ENCODE measurements at regions not wholly inside any gene's neighbourhood (a gene's known extent, or its start where the extent isn't known, plus 50 kb on each side); places are given as distances from the start of the nearest gene placed in this dataset.

DNA sequence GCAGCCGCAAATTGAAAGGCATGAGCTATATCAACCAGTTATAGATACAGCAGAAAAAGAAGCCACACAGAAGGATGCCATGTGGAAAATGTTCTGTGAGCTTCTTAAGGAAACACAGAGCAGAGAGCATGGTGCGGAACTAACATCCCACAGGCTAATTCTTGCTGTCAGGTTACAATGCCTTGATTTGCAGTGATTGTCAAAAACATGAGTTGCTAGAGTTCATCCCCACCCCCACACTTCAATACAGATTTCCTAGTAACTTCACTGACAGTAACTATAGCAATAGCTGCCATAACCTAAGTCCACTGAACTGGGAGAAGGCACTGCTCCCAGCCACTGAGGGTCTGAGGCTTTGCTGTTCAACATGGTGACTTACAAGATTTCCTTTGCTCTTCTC is 821.6 kb downstream of the SQOR start:
- Histone ChIP-seq H3K9ac (ENCODE audit: low read length) (no peak overlapping the region), H3K27me3 (ENCODE audit: low read length) (no peaks in the 10 kb centered on the region), H3K4me3 (ENCODE audit: insufficient read depth, low read length, poor library complexity, severe bottlenecking) (no peak overlapping the region), H3K79me2 (ENCODE audit: insufficient read depth, low read length) (no peaks in the 10 kb centered on the region), H3K9me2 (replicated peaks; ENCODE audit: insufficient read depth, low read length) (no peaks in the 10 kb centered on the region; the same call in 1 of the 2 replicates), H3K36me3 (ENCODE audit: low read length) (no peaks in the 10 kb centered on the region), H3K9me3 (ENCODE audit: insufficient read depth, low read length) (no peaks in the 10 kb centered on the region), H2AFZ (ENCODE audit: low read depth, low read length, severe bottlenecking) (no peak overlapping the region), H3K27ac (ENCODE audit: low read depth, low read length) (no peak overlapping the region), H4K20me1 (ENCODE audit: low read depth, low read length) (no peaks in the 10 kb centered on the region), H3F3A (ENCODE audit: insufficient read depth) (no peaks in the 10 kb centered on the region), H3K4me2 (ENCODE audit: low read depth, low read length, poor library complexity, severe bottlenecking) (no peak overlapping the region)
- TF ChIP-seq, protein P1, sequence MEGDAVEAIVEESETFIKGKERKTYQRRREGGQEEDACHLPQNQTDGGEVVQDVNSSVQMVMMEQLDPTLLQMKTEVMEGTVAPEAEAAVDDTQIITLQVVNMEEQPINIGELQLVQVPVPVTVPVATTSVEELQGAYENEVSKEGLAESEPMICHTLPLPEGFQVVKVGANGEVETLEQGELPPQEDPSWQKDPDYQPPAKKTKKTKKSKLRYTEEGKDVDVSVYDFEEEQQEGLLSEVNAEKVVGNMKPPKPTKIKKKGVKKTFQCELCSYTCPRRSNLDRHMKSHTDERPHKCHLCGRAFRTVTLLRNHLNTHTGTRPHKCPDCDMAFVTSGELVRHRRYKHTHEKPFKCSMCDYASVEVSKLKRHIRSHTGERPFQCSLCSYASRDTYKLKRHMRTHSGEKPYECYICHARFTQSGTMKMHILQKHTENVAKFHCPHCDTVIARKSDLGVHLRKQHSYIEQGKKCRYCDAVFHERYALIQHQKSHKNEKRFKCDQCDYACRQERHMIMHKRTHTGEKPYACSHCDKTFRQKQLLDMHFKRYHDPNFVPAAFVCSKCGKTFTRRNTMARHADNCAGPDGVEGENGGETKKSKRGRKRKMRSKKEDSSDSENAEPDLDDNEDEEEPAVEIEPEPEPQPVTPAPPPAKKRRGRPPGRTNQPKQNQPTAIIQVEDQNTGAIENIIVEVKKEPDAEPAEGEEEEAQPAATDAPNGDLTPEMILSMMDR (IDR thresholded peaks at IDR 0.05; ENCODE audit: insufficient read depth, low read length, poor library complexity, severe bottlenecking): no peak
- TF ChIP-seq EZH2phosphoT487 (conservative IDR thresholded peaks at IDR 0.05; ENCODE audit: low read length): no peak

GRCh38 chr15:46460431-46461094 is 825.7 kb downstream of the SQOR start:
- no peak overlapping the region for H3K4me2 ChIP-seq (ENCODE audit: low read depth, low read length, poor library complexity, severe bottlenecking)
- H3K79me2 ChIP-seq (ENCODE audit: insufficient read depth, low read length): no peaks in the 10 kb centered on the region
- no peak overlapping the region for H3K9ac ChIP-seq (ENCODE audit: low read length)
- H4K20me1 ChIP-seq (ENCODE audit: low read depth, low read length): no peaks in the 10 kb centered on the region
- H3K9me3 ChIP-seq (ENCODE audit: insufficient read depth, low read length): no peaks in the 10 kb centered on the region
- H3K27ac ChIP-seq (ENCODE audit: low read depth, low read length): no peak overlapping the region
- H3K27me3 ChIP-seq (ENCODE audit: low read length): no peaks in the 10 kb centered on the region
- no peaks in the 10 kb centered on the region; the same call in 1 of the 2 replicates for H3K9me2 ChIP-seq (replicated peaks; ENCODE audit: insufficient read depth, low read length)
- no peak for TF ChIP-seq EZH2phosphoT487 (conservative IDR thresholded peaks at IDR 0.05; ENCODE audit: low read length)
- TF ChIP-seq, protein P1 (IDR thresholded peaks at IDR 0.05; ENCODE audit: insufficient read depth, low read length, poor library complexity, severe bottlenecking): no peak
- H3K36me3 ChIP-seq (ENCODE audit: low read length): no peaks in the 10 kb centered on the region
- H3F3A ChIP-seq (ENCODE audit: insufficient read depth): no peaks in the 10 kb centered on the region
- H3K4me3 ChIP-seq (ENCODE audit: insufficient read depth, low read length, poor library complexity, severe bottlenecking): no peak overlapping the region
- H2AFZ ChIP-seq (ENCODE audit: low read depth, low read length, severe bottlenecking): no peak overlapping the region

DNA sequence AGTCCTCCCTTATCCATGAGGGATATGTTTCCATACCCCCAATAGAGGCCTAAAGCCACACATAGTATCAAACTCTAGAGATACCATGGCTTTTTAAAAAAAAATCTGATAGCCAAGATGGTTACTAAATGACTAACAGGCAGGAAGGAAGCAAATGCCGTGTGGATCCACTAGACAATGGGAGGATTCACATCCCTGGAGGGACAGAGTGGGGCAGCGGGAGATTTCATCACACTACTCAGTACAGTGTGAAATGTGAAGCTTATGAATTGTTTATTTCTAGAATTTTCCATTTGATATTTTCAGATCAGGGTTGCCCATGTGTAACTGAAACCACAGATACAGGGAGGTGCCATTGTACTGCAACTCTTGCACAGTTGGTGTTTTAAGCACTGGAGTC is 826.6 kb downstream of the SQOR start:
- Histone ChIP-seq H3K4me3 (ENCODE audit: insufficient read depth, low read length, poor library complexity, severe bottlenecking) (no peak overlapping the region), H2AFZ (ENCODE audit: low read depth, low read length, severe bottlenecking) (no peak overlapping the region), H3K27me3 (ENCODE audit: low read length) (no peaks in the 10 kb centered on the region), H3K9me3 (ENCODE audit: insufficient read depth, low read length) (no peaks in the 10 kb centered on the region), H3K9ac (ENCODE audit: low read length) (no peak overlapping the region), H3K27ac (ENCODE audit: low read depth, low read length) (no peak overlapping the region), H3F3A (ENCODE audit: insufficient read depth) (no peaks in the 10 kb centered on the region), H3K4me2 (ENCODE audit: low read depth, low read length, poor library complexity, severe bottlenecking) (no peak overlapping the region), H3K36me3 (ENCODE audit: low read length) (no peaks in the 10 kb centered on the region), H3K79me2 (ENCODE audit: insufficient read depth, low read length) (no peaks in the 10 kb centered on the region), H3K9me2 (replicated peaks; ENCODE audit: insufficient read depth, low read length) (no peaks in the 10 kb centered on the region), H4K20me1 (ENCODE audit: low read depth, low read length) (no peaks in the 10 kb centered on the region)
- TF ChIP-seq, protein P1 (IDR thresholded peaks at IDR 0.05; ENCODE audit: insufficient read depth, low read length, poor library complexity, severe bottlenecking): no peak
- no peak for TF ChIP-seq EZH2phosphoT487 (conservative IDR thresholded peaks at IDR 0.05; ENCODE audit: low read length)

Measured in SU-DHL-6 (cell line).